Psoas muscle (tissue), 7 donors: ENCODE measurements at regions not wholly inside any gene's neighbourhood (a gene's known extent, or its start where the extent isn't known, plus 50 kb on each side); places are given as distances from the start of the nearest gene placed in this dataset.

ENCODE experiments used
- ATAC-seq, 4 donors: fragments of 200-7000 bp; cut with Tn5 transposase; one replicate each; pipeline ENCODE4 v1.9.1; 2020; ENCODE audit warnings: moderate library complexity in 3 of 4, mild to moderate bottlenecking in 2 of 4
- DNase-seq, 2 donors: peaks; one replicate each; pipeline ENCODE4 v3.0.0-alpha.2; 2020
- H3K27ac ChIP-seq: fragments of 200-600 bp; one replicate; pipeline ENCODE4 v1.8.0; 2022
- H3K27me3 ChIP-seq, 3 donors: fragments of 200-600 bp in 1 of 3; one replicate each; pipeline versions ENCODE4 v1.6.1 to v1.8.0; 2013 to 2022; ENCODE audit warnings: low read length in 2 of 3, mild to moderate bottlenecking in 2 of 3, moderate library complexity in 1 of 3; ENCODE audit not compliant: insufficient read depth in 3 of 3
- H3K36me3 ChIP-seq, 2 donors: fragments of 200-600 bp in 1 of 2; one replicate each; pipeline versions ENCODE4 v1.6.1 to v1.8.0; 2013 to 2022; ENCODE audit warnings: low read depth in 1 of 2, mild to moderate bottlenecking in 1 of 2, moderate library complexity in 1 of 2; ENCODE audit not compliant: insufficient read depth in 1 of 2
- H3K4me1 ChIP-seq: fragments of 200-600 bp; one replicate; pipeline ENCODE4 v1.8.0; 2022
- H3K4me3 ChIP-seq: fragments of 200-600 bp; one replicate; pipeline ENCODE4 v1.8.0; 2022; ENCODE audit warnings: mild to moderate bottlenecking
- H3K9me3 ChIP-seq: fragments of 200-600 bp; one replicate; pipeline ENCODE4 v1.8.0; 2022
- WGBS, 3 donors: extraction: QIAGEN DNeasy Blood & Tissue Kit; methylation state at CpG; one replicate each; pipeline versions ENCODE4 v1.1.6 to v1.1.7; 2013; 5-methylcytosine and 5-hydroxymethylcytosine counted together
- intact Hi-C, 2 donors: fragments of 100-400 bp; cut with DNase I; formaldehyde crosslinking; loops; one replicate each; pipeline versions ENCODE4 v1.11.0 to v1.14.2; 2022
- TF ChIP-seq, protein P1 (sequence below): fragments of 200-600 bp; IDR thresholded peaks from one replicate; pipeline ENCODE4 v1.8.0; 2022; ENCODE audit warnings: antibody characterized with exemption
- donor health status: healthy with polysubstance abuse.
- donor health status: DM: no; HTN: no; CAD: no; lungs with moderate emphysema.
- donor health status: Bipolar disorder and iron deficiency.
- donor health status: healthy.
- donor health status: DM: yes; HTN: yes; CAD: no.
- donor health status: DM: no; HTN: no; CAD: no.
- donor health status: DM: yes; HTN: yes; CAD: no.

DNA sequence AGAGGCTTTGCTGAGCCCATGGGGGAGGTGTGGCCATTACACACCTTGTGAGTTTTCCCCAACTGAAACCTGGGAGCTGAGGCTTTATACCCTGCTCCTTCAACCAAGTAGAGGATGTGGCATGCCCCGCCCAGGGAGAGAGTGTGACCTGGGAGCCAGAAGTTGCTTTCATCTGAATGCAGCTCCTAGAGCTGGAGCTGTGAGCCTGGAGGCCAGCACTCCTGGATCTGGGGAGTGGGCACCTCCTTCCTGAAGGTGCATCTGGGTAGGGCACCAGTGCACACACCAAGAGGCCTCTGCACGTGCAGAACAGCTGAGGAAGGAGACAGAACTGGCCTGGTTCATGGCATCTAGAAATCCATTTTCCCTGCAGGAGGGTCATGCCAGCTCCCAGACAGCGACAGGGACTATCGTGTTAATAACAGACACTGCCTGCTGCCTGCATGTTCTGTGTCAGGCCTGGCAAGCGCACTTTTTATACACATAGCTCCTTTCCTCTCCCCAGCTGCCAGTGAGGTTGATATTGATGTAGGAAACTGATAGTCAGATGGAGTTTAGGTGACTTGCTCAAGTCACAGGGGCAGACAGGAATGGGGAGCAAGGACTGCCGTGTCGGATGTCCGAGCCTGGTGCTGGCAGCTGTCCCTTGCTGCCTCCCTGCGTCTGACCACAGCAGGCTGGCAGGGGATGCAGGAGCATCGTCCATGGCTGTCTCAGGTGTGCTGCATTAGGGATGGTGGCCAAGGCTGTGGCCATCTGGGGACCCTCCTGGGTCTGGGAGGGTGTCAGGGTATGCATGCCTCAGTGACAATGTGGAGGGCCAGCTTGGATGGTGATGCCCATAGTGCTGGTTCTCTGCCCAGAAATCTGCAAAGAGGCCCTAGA, 189.9 kb upstream of the CXCL12 start:
- no peaks in the 10 kb centered on the region for H3K4me1 ChIP-seq
- TF ChIP-seq, protein P1, sequence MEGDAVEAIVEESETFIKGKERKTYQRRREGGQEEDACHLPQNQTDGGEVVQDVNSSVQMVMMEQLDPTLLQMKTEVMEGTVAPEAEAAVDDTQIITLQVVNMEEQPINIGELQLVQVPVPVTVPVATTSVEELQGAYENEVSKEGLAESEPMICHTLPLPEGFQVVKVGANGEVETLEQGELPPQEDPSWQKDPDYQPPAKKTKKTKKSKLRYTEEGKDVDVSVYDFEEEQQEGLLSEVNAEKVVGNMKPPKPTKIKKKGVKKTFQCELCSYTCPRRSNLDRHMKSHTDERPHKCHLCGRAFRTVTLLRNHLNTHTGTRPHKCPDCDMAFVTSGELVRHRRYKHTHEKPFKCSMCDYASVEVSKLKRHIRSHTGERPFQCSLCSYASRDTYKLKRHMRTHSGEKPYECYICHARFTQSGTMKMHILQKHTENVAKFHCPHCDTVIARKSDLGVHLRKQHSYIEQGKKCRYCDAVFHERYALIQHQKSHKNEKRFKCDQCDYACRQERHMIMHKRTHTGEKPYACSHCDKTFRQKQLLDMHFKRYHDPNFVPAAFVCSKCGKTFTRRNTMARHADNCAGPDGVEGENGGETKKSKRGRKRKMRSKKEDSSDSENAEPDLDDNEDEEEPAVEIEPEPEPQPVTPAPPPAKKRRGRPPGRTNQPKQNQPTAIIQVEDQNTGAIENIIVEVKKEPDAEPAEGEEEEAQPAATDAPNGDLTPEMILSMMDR: no peak
- DNase-seq: no peak
- H3K27me3 ChIP-seq: no peaks in the 10 kb centered on the region
- 49 to 85% (median 54%) methylated on average over 10 of the region's 10 CpGs for WGBS, 3 donors
- no peak overlapping the region for H3K4me3 ChIP-seq
- H3K27ac ChIP-seq: no peak overlapping the region
- no peaks in the 10 kb centered on the region for H3K9me3 ChIP-seq
- H3K36me3 ChIP-seq: no peaks in the 10 kb centered on the region
- intact Hi-C loops: no loop called here
- no peak for ATAC-seq

DNA sequence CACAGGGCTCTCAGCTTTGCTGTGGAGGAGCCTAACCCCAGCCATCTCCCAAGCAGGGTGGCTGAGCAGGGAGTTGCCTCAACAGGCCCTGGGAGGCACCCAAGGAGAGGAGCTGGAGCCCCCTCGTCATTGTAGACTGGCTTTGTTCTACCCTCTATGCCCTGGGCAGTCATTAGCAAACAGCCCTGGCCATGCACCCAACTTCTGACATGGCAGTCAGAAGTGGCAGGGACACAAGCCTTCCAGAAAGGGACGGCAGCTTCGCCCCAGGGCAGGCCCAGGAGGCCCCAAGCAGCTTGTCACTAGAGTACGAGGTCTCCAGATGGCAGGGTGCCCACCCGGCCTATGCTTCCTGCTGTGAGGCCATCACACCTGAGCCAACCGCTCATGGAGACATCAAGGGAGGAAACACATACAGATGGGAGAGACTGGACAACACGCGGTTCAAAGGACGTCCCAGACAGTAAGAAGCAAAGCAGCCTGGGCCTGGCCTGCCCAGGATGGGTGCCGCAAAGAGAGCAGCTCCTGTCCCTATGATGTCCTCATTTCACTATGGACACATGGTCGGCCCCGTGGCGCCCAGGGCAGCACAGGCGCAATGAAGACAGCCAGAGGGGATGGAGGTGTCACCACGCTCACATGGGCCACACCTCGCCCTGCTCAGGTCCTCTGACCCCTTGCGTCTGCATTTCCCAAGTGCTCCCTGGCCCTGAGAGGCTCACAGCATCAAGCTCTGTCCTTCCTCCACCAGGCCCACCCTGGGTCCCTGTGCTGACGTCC, 190.9 kb upstream of the CXCL12 start:
- no peaks in the 10 kb centered on the region for H3K4me1 ChIP-seq
- DNase-seq (no peak), ATAC-seq (no peak)
- intact Hi-C loops: no loop called here
- no peaks in the 10 kb centered on the region for H3K9me3 ChIP-seq
- no peaks in the 10 kb centered on the region for H3K36me3 ChIP-seq
- no peak overlapping the region for H3K4me3 ChIP-seq
- H3K27ac ChIP-seq: no peak overlapping the region
- no peaks in the 10 kb centered on the region for H3K27me3 ChIP-seq
- 93 to 97% (median 94%) methylated on average over 18 of the region's 18 CpGs for WGBS, 3 donors
- TF ChIP-seq, protein P1: no peak

DNA sequence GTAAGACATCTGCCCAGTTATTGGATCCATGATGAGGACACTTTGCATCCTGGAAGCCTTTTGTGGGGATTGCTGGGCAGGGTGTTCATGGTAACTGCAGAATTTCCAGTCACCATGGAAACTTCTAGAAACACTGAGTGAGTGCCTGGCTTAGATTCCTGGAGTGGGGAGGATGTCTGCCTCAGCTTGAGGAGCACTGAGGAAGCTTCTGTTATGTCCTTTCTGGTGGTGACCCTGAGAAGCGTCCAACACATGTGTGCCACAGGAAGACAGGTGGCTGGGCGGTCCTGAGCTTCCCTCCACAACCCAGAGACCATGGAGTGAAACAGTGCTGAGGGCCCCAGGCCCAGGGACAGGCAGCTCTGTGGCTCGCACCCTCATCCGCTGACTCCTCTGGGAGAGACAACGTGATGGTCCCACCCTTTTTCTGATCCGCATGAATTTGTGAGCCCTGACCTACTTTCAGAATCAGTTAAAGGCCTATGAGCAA, 191.8 kb upstream of the CXCL12 start:
- Histone ChIP-seq H3K36me3 (no peaks in the 10 kb centered on the region), H3K4me3 (no peak overlapping the region), H3K4me1 (no peaks in the 10 kb centered on the region), H3K9me3 (no peaks in the 10 kb centered on the region), H3K27me3 (no peaks in the 10 kb centered on the region), H3K27ac (no peak overlapping the region)
- intact Hi-C loops: no loop called here
- ATAC-seq: peak in 3 of 4 donors; percentile 42 to 71 (median 53)
- DNase-seq: peak in 1 of 2 donors; percentile 74
- 54 to 60% (median 59%) methylated on average over 6 of the region's 6 CpGs for WGBS, 3 donors
- TF ChIP-seq, protein P1: no peak

DNA sequence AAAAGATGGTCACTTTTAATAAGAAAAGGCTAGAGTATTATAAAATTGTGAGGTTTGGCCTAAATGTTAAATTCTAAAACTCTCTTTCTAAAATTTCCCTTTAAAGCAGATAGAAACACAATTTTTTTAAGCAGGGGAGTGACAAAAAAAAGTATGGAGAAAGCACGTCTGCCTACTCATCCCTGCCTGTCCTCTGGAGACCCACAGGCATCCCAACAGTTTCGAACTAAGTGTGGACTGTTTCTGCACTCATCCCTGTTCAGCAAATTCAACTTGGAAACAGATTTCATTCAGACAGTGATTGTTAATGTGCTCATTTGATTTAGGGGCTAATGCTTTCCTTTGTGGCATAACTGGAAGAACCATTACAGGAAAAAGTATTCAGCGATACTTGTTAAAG, 192.6 kb upstream of the CXCL12 start:
- no peak overlapping the region for H3K27ac ChIP-seq
- 80 to 90% (median 88%) methylated on average over 3 of the region's 3 CpGs for WGBS, 3 donors
- TF ChIP-seq, protein P1: no peak
- no peaks in the 10 kb centered on the region for H3K4me1 ChIP-seq
- intact Hi-C loops: no loop called here
- H3K9me3 ChIP-seq: no peaks in the 10 kb centered on the region
- H3K4me3 ChIP-seq: no peak overlapping the region
- DNase-seq: no peak
- no peaks in the 10 kb centered on the region for H3K27me3 ChIP-seq
- no peaks in the 10 kb centered on the region for H3K36me3 ChIP-seq
- no peak for ATAC-seq
